OCI-LY3 (cell line): ENCODE measurements at regions not wholly inside any gene's neighbourhood (a gene's known extent, or its start where the extent isn't known, plus 50 kb on each side); places are given as distances from the start of the nearest gene placed in this dataset.

Experiments
- H2AFZ ChIP-seq: fragments of 200-600, 300-600 bp; shearing (Covaris generic); 2 replicates; pipeline ENCODE4 v1.6.0; 2014; ENCODE audit warnings: antibody characterized with exemption, low read depth, low read length
- H3K27ac ChIP-seq: fragments of 200-600, 300-600 bp; sonication (generic); 2 replicates; pipeline ENCODE4 v1.5.1; 2014; ENCODE audit warnings: mild to moderate bottlenecking, low read length, moderate library complexity, mixed read lengths
- H3K27me3 ChIP-seq: fragments of 200-600, 300-600 bp; sonication (generic); 2 replicates; pipeline ENCODE4 v1.6.1; 2014; ENCODE audit warnings: low read depth, low read length, mixed read lengths
- H3K36me3 ChIP-seq: fragments of 200-600, 300-600 bp; sonication (generic); replicated peaks from 2 replicates; pipeline ENCODE3; 2014; ENCODE audit warnings: low read depth, low read length, mixed read lengths
- H3K4me1 ChIP-seq: fragments of 300-600, 200-600 bp; sonication (generic); 2 replicates; pipeline ENCODE4 v1.6.1; 2014; ENCODE audit warnings: low read length, mixed read lengths
- H3K4me2 ChIP-seq: fragments of 200-600, 300-600 bp; sonication (generic); 2 replicates; pipeline ENCODE4 v1.6.1; 2014; ENCODE audit warnings: low read length, mixed read lengths
- H3K4me3 ChIP-seq: fragments of 300-600, 200-600 bp; sonication (generic); 2 replicates; pipeline ENCODE4 v1.5.1; 2014; ENCODE audit warnings: antibody characterized with exemption, mild to moderate bottlenecking, low read length, moderate library complexity
- H3K79me2 ChIP-seq: fragments of 300-600, 200-600 bp; shearing (Covaris generic); 2 replicates; pipeline ENCODE4 v1.6.1; 2014; ENCODE audit warnings: mild to moderate bottlenecking, low read length, mixed read lengths
- H3K9ac ChIP-seq: fragments of 300-600, 200-600 bp; shearing (Covaris generic); 2 replicates; pipeline ENCODE4 v1.6.0; 2014; ENCODE audit warnings: mild to moderate bottlenecking, low read length, moderate library complexity
- H3K9me3 ChIP-seq: fragments of 200-600, 300-600 bp; shearing (Covaris generic); 2 replicates; pipeline ENCODE4 v1.6.1; 2014; ENCODE audit warnings: low read length, mixed read lengths; ENCODE audit not compliant: insufficient read depth
- H4K20me1 ChIP-seq: fragments of 200-600, 300-600 bp; sonication (generic); 2 replicates; pipeline ENCODE4 v1.6.1; 2016; ENCODE audit warnings: low read length, mixed read lengths; ENCODE audit not compliant: insufficient read depth
- CTCF ChIP-seq: fragments of 200-600, 300-600 bp; sonication (generic); IDR thresholded peaks from 2 replicates; pipeline ENCODE4 v1.5.1; 2014; ENCODE audit warnings: antibody characterized with exemption, low read length, low read depth
- EZH2phosphoT487 ChIP-seq: fragments of 200-600 bp; shearing (Covaris generic); IDR thresholded peaks from 2 replicates; pipeline ENCODE4 v1.6.1; 2018; ENCODE audit warnings: antibody characterized with exemption, mixed run types, low read depth

GRCh38 chr3:157631478-157631877, 128.3 kb upstream of the VEPH1 start:
- no peaks in the 10 kb centered on the region for H3K36me3 ChIP-seq

GRCh38 chr3:157626817-157627216, 123.6 kb upstream of the VEPH1 start:
- Histone ChIP-seq H3K79me2 (no peaks in the 10 kb centered on the region), H3K27ac (no peak overlapping the region), H3K4me2 (no peak overlapping the region), H3K27me3 (peaks cover 5% of the 10 kb centered on the region; the same call in 1 of the 2 replicates), H3K9me3 (no peaks in the 10 kb centered on the region), H2AFZ (no peak overlapping the region), H4K20me1 (no peaks in the 10 kb centered on the region), H3K4me1 (no peaks in the 10 kb centered on the region), H3K36me3 (no peaks in the 10 kb centered on the region), H3K9ac (no peak overlapping the region), H3K4me3 (no peak overlapping the region)
- TF ChIP-seq EZH2phosphoT487 (no peak), CTCF (no peak)

More at GRCh38 chr3:157631478-157631877, 128.3 kb upstream of the VEPH1 start:
- H3K4me3 ChIP-seq, result no peak overlapping the region
- H3K79me2 ChIP-seq, result no peaks in the 10 kb centered on the region
- H3K9me3 ChIP-seq, result no peaks in the 10 kb centered on the region
- H3K4me2 ChIP-seq, result no peak overlapping the region
- no peak overlapping the region for H2AFZ ChIP-seq
- no peaks in the 10 kb centered on the region for H4K20me1 ChIP-seq
- peaks cover 5% of the 10 kb centered on the region; the same call in 1 of the 2 replicates for H3K27me3 ChIP-seq
- H3K27ac ChIP-seq, result no peak overlapping the region
- no peak overlapping the region for H3K9ac ChIP-seq
- TF ChIP-seq EZH2phosphoT487 (no peak), CTCF (no peak)
- no peaks in the 10 kb centered on the region for H3K4me1 ChIP-seq

- Histone ChIP-seq H3K27me3 (peaks cover 6% of the 10 kb centered on the region), H2AFZ (no peak overlapping the region), H4K20me1 (no peaks in the 10 kb centered on the region), H3K4me3 (no peak overlapping the region), H3K27ac (no peak overlapping the region), H3K79me2 (no peaks in the 10 kb centered on the region), H3K4me2 (no peak overlapping the region), H3K9me3 (no peaks in the 10 kb centered on the region), H3K9ac (no peak overlapping the region), H3K4me1 (no peaks in the 10 kb centered on the region), H3K36me3 (no peaks in the 10 kb centered on the region)
- TF ChIP-seq EZH2phosphoT487 (no peak), CTCF (no peak)
These were observed 121.6 kb upstream of the VEPH1 start for GRCh38 chr3:157624801-157625200.

- Histone ChIP-seq H3K4me2 (no peak overlapping the region), H3K27me3 (peaks cover 12% of the 10 kb centered on the region), H3K27ac (no peak overlapping the region), H3K36me3 (no peaks in the 10 kb centered on the region), H3K4me1 (0 out of 2 replicates have a peak, but pooled peaks cover 3% of the 10 kb centered on the region), H3K4me3 (no peak overlapping the region), H2AFZ (no peak overlapping the region), H3K79me2 (no peaks in the 10 kb centered on the region), H3K9me3 (no peaks in the 10 kb centered on the region), H4K20me1 (no peaks in the 10 kb centered on the region), H3K9ac (no peak overlapping the region)
- TF ChIP-seq CTCF (no peak), EZH2phosphoT487 (no peak)
These were observed 115.7 kb upstream of the VEPH1 start for GRCh38 chr3:157618886-157619285.
